Gastrocnemius medialis (tissue), 4 donors: ENCODE measurements at regions not wholly inside any gene's neighbourhood (a gene's known extent, or its start where the extent isn't known, plus 50 kb on each side); places are given as distances from the start of the nearest gene placed in this dataset.

Experiments
- POLR2A ChIP-seq, 2 donors: fragments of 450-650 bp; IDR thresholded peaks; one replicate each; pipeline ENCODE4 v1.6.1; 2017; ENCODE audit warnings: antibody characterized with exemption in 2 of 2, mild to moderate bottlenecking in 2 of 2, moderate library complexity in 2 of 2
- TF ChIP-seq, protein P1 (sequence below), 5 experiments: fragments of 450-650 bp in 3 of 5; fragments of 200-600 bp in 2 of 5; sonication (generic) in 2 of 5; IDR thresholded peaks in 4 of 5; conservative IDR thresholded peaks in 1 of 5; 1 replicate in 4 of 5; 2 replicates in 1 of 5; pipeline ENCODE4 v1.5.1; 2016 to 2019; ENCODE audit warnings: antibody characterized with exemption in 5 of 5, mild to moderate bottlenecking in 3 of 5, moderate library complexity in 3 of 5

DNA sequence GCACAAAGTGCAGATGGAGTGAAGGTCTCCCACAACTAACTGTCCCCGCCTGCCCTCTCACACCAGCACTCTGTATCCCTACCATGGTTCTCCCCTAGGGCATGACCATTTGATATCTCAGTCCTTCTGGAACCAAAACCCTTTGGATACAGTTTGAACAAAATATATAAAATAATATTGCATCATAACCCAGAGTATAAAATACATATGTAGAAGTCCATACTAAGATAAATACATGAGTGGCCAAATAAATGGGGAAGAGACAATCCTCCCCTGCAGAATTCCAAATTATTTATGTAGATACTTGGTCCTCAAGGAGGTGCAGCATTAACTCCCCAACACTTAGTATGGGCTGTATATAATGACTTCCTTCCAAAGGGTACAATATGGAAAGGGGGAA lies 207.4 kb downstream of the RRAGC start:
- TF ChIP-seq, protein P1, sequence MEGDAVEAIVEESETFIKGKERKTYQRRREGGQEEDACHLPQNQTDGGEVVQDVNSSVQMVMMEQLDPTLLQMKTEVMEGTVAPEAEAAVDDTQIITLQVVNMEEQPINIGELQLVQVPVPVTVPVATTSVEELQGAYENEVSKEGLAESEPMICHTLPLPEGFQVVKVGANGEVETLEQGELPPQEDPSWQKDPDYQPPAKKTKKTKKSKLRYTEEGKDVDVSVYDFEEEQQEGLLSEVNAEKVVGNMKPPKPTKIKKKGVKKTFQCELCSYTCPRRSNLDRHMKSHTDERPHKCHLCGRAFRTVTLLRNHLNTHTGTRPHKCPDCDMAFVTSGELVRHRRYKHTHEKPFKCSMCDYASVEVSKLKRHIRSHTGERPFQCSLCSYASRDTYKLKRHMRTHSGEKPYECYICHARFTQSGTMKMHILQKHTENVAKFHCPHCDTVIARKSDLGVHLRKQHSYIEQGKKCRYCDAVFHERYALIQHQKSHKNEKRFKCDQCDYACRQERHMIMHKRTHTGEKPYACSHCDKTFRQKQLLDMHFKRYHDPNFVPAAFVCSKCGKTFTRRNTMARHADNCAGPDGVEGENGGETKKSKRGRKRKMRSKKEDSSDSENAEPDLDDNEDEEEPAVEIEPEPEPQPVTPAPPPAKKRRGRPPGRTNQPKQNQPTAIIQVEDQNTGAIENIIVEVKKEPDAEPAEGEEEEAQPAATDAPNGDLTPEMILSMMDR (IDR thresholded peaks at IDR 0.05 in 4 of 5, conservative IDR thresholded peaks at IDR 0.05 in 1 of 5) = no peak
- TF ChIP-seq POLR2A (IDR thresholded peaks at IDR 0.05) = no peak
